Non-pigmented ciliary epithelial cell (primary cell): ENCODE measurements at regions not wholly inside any gene's neighbourhood (a gene's known extent, or its start where the extent isn't known, plus 50 kb on each side); places are given as distances from the start of the nearest gene placed in this dataset.
"Not testable (repeated sequence)": the region's sequence is repeated elsewhere in the genome, so short reads cannot be mapped to it uniquely, and the experiment has no call there.

Experiments used
- DNase-seq: peaks from one replicate; pipeline ENCODE4 v3.0.0-alpha.2; 2010; ENCODE audit warnings: low read depth

GRCh38 chr10:36872702-36873393 lies 252.6 kb upstream of the ANKRD30A start:
- DNase-seq, result no peak

GRCh38 chr10:36840788-36841187 lies 284.6 kb upstream of the ANKRD30A start:
- no peak for DNase-seq

DNA sequence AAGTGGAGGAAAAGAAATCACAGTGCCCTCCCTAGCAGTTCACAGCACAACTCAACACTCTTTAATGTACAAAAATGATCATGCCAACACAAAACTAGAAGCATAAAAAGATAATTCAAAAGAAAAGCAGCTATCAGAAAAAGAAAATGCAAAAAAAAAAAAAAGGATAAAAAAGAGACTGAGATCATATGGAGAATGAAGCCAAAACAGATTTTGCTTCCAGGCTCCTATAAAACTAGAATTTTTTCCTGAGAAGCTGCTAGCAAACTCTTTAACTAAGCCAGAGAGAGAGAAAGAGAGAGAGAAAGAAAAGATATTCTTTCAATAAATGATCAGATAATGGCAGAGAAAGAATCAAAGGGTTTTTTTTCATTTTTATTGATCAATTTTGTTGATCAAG lies 288.0 kb upstream of the ANKRD30A start:
- no peak for DNase-seq

DNA sequence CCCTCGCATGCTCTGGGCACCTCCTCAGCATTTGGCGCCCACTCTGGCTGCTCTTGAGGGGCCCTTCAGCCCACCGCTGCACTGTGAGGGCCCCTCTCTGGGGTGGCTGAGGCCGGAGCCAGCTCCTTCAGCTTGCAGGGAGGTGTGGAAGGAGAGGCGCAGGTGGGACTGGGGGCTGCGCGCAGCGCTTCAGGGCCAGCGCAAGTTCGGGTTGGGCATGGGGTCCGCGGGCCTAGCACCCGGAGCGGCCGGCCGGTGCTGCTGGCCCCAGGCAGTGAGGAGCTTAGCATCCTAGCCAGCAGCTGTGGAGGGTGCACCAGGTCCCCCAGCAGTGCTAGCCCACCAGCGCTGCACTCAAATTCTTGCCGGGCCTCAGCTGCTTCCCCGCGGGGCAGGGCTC lies 305.6 kb upstream of the ANKRD30A start:
- no peak for DNase-seq

DNA sequence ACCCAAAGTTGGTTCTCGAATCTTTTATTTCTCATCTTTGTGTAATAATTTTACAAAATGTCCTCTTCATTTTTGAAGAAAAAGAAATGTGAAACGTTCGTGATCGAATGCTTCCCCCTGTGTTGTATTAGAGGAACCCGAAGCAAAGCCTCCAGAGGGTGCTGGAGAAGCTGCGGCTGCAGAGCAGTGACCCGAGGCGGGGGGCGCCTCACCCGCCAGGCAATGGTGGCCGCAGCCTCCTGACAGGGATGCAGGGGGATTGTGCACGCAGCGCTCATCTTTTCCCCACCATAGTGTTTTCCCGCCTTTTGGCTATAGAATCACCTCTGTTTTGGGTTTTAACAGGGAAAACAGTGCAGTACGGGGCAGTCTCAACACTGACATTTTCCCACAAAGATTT lies 307.5 kb upstream of the ANKRD30A start:
- DNase-seq, result no peak

DNA sequence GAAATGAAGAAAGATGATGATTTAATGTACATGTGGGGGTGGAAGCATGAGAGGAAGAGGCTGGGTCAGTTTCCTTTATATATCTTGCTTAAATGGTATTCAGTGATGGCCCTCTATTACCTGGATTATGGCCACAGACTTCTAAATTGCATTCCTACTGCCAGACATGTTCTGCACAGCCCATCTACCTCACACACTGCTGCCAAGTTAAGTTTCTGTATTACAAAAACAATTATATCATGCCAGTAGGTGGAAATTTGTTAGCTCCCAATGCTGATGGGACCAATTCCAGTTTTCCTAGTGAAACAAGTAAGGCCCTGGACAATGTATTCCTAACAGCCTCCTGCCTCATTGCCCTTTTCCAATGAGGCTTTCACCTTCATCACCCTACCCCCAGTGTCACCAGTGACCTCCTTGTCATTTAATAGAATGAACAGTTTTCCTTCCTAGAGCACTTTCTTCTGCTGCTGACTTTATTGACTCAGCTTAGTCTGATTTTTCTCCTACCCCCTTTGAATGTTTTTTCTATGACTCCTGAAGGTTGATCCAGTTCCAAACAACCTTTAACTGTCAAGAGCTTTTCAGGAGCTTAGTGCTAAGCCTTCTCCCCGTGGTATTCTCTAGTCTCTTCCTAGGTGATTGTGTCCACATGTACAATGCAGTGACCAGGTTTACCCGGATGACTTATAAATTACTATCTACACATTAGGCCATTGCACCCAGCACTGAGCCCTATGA lies 316.6 kb upstream of the ANKRD30A start:
- DNase-seq, result no peak

GRCh38 chr10:36803229-36803628 lies 322.2 kb upstream of the ANKRD30A start:
- no peak for DNase-seq

DNA sequence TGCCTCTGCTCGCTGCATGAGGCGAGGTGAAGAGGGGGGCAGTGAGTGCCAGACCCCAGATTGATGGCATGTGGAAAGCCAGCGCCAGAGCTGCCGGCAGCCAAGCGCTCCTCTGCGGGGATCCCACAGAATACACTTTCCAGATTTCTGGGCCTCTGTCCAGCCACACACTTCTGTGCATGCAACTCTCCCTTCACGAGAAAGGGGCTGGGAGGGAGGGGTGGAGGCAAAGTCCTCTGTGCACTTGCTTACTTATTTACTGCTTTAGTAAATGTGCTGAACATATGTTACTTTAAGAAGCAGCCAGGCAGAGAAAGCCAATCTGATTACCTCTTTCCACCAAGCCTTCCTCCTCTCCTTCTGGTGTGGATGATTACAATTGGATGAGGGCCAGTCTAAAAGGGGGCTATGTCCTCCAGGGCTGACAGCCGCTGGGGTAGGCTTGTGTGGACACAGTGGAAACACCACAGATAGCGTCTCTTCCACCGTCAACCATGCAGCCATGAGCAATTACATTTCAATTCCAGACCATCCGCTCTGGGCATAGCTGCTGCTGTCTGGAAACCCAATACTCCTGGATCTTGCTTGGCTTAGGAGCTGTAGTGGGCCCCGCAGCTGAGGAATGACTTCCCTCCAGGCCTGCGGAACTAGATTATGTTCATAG lies 322.8 kb upstream of the ANKRD30A start:
- no peak for DNase-seq

GRCh38 chr10:36801660-36802059 lies 323.7 kb upstream of the ANKRD30A start:
- no peak for DNase-seq

DNA sequence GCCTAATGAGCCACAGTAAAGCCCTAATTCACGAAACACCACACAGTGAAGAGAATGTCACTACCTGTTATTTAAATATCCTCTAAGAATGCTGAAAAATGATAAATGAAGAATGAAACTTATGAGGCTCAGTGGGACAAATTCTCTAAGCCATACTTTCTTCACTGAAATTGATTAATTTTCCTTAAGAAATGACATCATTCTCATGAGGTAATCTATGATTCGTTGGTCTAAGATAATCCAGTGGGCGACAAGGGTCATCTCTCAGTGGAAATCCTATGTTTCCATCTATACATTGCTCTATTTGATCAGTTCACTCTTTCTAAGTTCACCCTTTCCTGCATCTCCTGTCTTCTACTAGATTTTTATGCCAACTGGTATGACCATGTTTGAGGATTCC lies 330.4 kb upstream of the ANKRD30A start:
- DNase-seq, result no peak

GRCh38 chr10:36789974-36790373 lies 335.4 kb upstream of the ANKRD30A start:
- no peak for DNase-seq

- DNase-seq, result no peak
Observed at GRCh38 chr10:36788152-36788551, 337.2 kb upstream of the ANKRD30A start.

GRCh38 chr10:36783400-36783799 lies 342.0 kb upstream of the ANKRD30A start:
- DNase-seq, result no peak

DNA sequence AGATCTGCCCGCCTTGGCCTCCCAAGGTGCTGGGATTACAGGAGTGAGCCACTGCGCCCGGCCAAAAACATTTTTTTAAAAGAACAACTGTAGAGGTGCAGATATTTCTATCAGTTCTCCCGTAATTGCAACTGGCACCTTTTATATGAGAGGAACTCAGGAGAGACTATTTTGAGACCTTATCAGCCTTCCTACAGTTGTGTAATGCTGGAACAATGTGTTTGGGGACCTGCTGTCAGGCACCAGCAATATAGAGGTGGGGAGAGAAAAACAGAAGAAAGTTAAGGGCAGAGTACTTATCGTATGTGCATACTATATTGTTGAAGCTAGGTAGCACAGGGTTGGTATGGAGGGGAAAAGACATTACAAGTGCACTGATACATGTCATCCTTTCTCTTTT lies 343.8 kb upstream of the ANKRD30A start:
- DNase-seq, result no peak

DNA sequence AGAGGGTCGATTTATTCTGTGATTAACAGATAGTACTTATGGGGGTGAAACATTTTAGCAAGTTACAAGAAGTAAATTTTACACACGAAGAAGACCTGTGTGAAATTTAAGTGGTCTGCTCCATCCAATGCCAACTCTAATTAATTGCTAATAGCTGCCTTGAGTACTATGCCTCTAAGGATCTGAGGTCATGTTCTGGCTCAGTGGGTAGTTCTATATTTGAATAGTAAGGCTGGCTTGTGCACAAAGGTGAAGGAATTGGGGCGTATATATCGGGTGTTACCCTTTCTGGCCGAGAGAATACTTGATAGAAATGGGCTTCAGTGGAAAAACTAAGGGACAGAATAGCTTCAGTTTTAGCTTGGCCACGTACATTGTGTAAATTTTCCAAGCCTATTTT lies 345.2 kb upstream of the ANKRD30A start:
- no peak for DNase-seq

DNA sequence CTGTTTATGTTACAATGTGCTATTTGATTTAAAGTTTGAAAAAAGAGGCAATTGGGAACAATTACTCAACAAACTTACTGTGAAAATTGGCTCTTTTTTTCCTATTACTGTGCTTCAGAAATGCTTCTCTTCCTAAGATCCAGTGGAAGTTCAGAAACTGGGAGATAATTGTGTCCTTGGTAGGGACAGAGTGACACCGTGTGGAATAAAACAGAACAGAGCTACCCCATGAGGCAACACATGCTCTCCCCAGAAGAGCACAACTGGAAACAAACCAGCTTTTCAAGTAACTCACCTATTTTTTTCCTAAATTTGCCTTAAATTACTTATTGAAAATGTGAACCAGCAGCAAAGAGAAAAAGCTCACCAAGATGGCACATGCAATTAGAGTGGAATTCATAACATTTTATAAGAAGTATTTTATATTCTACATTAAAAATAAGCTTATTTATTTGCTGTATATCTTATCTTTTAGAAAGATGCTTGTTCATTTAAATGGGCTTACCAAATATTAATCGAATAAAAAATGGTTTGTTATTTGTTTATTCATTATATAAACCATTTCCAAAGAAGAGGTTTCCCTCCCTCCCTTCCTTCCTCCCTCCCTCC lies 346.1 kb upstream of the ANKRD30A start:
- DNase-seq, result peak; percentile 52

DNA sequence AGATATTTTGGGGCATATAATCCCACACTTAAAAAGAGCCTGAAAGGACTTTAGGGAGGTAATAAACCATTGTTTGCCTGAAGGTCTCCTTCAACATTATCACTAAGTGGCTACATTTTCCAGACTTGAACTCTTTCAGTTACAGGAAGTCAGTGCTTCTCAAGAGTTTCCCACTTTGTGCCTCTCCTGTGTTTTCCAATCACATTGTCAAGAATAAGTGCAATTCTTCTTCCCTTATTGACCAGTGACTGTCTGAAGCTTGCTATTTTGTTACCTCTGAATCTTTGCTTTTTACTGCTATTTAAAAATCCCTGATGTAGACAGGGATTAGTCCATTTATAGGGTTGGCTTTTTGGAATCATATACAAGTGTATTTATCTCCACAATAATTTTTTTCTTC lies 346.7 kb upstream of the ANKRD30A start:
- no peak for DNase-seq

DNA sequence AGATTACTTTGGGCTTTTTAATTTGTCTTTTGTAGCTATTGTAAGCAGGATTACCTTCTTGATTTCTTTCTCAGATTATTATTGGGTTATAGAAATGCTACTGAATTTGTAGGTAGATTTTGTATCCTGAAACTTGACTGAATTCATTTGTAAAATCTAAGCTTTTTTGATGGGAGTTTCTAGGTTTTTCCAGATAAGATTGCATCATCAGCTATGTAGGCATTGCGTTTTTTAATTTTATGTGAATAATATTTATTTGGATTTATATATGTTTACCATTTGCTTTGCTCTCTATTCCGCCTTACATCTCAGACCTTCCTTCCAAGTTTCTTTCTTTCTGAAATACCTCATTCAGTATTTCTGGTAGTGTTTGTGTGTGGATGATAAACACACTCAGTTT lies 351.7 kb upstream of the ANKRD30A start:
- no peak for DNase-seq

DNA sequence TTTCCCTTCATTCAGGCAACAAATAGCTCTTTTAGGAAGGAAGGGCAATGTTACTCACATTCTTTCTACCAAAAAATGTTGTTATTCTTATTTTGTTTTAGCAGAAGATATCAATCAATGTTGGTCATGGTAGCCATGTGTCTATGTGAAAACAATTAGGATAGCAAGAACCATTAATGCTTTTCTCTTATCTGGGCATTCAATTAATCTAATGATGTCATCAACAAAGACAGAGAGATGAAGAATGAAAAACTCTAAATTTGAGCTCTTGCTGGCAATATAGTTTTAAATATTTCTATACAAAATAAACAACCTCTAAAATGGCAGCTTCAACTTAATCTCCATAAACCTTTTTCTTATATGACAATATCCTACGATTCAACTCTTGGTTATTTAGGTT lies 353.7 kb upstream of the ANKRD30A start:
- no peak for DNase-seq

- DNase-seq, result not testable (repeated sequence)
Observed at GRCh38 chr10:36769741-36770140, 355.7 kb upstream of the ANKRD30A start.

- DNase-seq, result no peak
Observed at GRCh38 chr10:36766940-36767339, 358.5 kb upstream of the ANKRD30A start.

DNA sequence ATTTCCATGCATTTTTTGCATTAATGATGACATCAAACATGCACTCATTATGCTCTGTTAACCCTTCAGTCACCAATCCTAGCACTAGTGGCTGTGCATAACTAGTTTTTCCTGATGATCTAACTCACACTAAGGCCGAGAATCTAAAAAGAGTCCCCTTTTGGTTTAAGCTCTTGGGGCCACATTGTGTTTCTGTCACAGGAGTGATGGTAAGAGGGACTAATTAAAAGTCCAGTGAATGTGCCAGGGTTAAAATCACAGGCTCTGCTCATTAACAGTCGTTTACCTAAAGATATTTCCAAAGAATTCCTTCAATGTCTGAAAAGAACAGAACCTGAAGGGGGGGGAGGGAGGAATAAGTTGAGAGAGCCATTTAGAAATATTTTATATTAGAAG lies 359.0 kb upstream of the ANKRD30A start:
- DNase-seq, result no peak
